GM23248 (cell line): ENCODE measurements at regions not wholly inside any gene's neighbourhood (a gene's known extent, or its start where the extent isn't known, plus 50 kb on each side); places are given as distances from the start of the nearest gene placed in this dataset.

Experiments
- DNase-seq: peaks from one replicate; pipeline ENCODE4 v3.0.0-alpha.2; 2015
- H2AFZ ChIP-seq: fragments of 200-600 bp; sonication (generic); 2 replicates; pipeline ENCODE4 v1.6.1; 2016; ENCODE audit warnings: antibody characterized with exemption
- H3F3A ChIP-seq: fragments of 200-600 bp; sonication (generic); 2 replicates; pipeline ENCODE4 v1.6.1; 2016; ENCODE audit warnings: mild to moderate bottlenecking, antibody characterized with exemption, mixed run types; ENCODE audit not compliant: insufficient read depth
- H3K27ac ChIP-seq: fragments of 200-600 bp; sonication (generic); 2 replicates; pipeline ENCODE4 v1.5.1; 2016; ENCODE audit warnings: mild to moderate bottlenecking
- H3K27me3 ChIP-seq: fragments of 200-600 bp; sonication (generic); replicated peaks from 2 replicates; pipeline ENCODE4 v1.6.1; 2016; ENCODE audit warnings: mild to moderate bottlenecking; ENCODE audit not compliant: insufficient read depth
- H3K36me3 ChIP-seq: fragments of 200-600 bp; sonication (generic); 2 replicates; pipeline ENCODE4 v1.6.1; 2016; ENCODE audit warnings: low read depth, mild to moderate bottlenecking
- H3K4me1 ChIP-seq: fragments of 200-600 bp; sonication (generic); 2 replicates; pipeline ENCODE4 v1.6.1; 2016; ENCODE audit warnings: mild to moderate bottlenecking; ENCODE audit not compliant: insufficient read depth
- H3K4me2 ChIP-seq: fragments of 200-600 bp; sonication (generic); one replicate; pipeline ENCODE4 v1.6.1; 2016; ENCODE audit warnings: mild to moderate bottlenecking; ENCODE audit not compliant: unreplicated experiment
- H3K4me3 ChIP-seq: fragments of 200-600 bp; sonication (generic); 2 replicates; pipeline ENCODE4 v1.5.1; 2016; ENCODE audit warnings: mild to moderate bottlenecking
- H3K79me2 ChIP-seq: fragments of 200-600 bp; sonication (generic); 2 replicates; pipeline ENCODE4 v1.6.1; 2016; ENCODE audit warnings: mild to moderate bottlenecking; ENCODE audit not compliant: insufficient read depth
- H3K9ac ChIP-seq: fragments of 200-600 bp; sonication (generic); 2 replicates; pipeline ENCODE4 v1.6.1; 2016; ENCODE audit warnings: mild to moderate bottlenecking
- H3K9me2 ChIP-seq: fragments of 200-600 bp; sonication (generic); 2 replicates; pipeline ENCODE4 v1.6.1; 2016; ENCODE audit warnings: mixed run types, mild to moderate bottlenecking, moderate library complexity; ENCODE audit not compliant: insufficient read depth
- H3K9me3 ChIP-seq: fragments of 200-600 bp; sonication (generic); one replicate; pipeline ENCODE4 v1.6.1; 2017; ENCODE audit warnings: low read depth
- H4K20me1 ChIP-seq: fragments of 200-600 bp; sonication (generic); 2 replicates; pipeline ENCODE4 v1.6.0; 2016; ENCODE audit not compliant: insufficient read depth
- EZH2 ChIP-seq: fragments of 200-600 bp; sonication (generic); IDR thresholded peaks from 2 replicates; pipeline ENCODE4 v1.6.1; 2018; ENCODE audit warnings: antibody characterized with exemption, mild to moderate bottlenecking; ENCODE audit not compliant: insufficient read depth, poor library complexity, severe bottlenecking
- EZH2phosphoT487 ChIP-seq: fragments of 200-600 bp; sonication (generic); IDR thresholded peaks from 2 replicates; pipeline ENCODE4 v1.6.1; 2018; ENCODE audit warnings: antibody characterized with exemption, moderate library complexity, mild to moderate bottlenecking, low read depth; ENCODE audit not compliant: insufficient read depth
- WGBS, 2 experiments: methylation state at CpG; one replicate each; pipeline ENCODE4 v1.1.6; 2015 to 2017; ENCODE audit warnings: low lambda C conversion rate in 2 of 2, low coverage in 1 of 2; ENCODE audit errors: missing lambda C conversion rate in 2 of 2; 5-methylcytosine and 5-hydroxymethylcytosine counted together
- in situ Hi-C: fragments of 300-500 bp; cut with MboI; formaldehyde crosslinking; loops from 2 replicates; pipeline ENCODE4 v1.15.0; 2020

DNA sequence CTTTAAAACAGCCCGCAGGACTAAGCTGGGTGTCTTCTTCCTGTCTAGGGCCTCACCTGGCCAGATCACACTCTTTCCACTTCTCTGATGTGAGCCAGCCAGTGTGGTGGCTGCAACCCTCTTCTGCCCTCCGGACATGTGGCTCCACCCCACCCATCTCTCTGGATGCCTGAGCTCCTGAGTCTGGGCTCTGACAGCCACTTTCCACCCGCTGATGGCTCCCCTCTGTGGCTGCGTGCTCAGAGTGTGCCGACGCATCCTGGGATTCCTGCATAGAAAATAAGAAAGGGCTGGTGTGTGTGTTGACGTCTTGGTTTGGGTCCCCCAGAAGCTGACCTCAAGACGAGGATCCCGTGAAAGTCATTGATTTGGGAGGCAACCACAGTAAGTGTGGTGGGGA, 181.6 kb downstream of the URI1 start:
- no peaks in the 10 kb centered on the region for H3K36me3 ChIP-seq
- no peak overlapping the region for H3K27ac ChIP-seq
- no peaks in the 10 kb centered on the region for H3K4me1 ChIP-seq
- no peaks in the 10 kb centered on the region for H3K27me3 ChIP-seq
- TF ChIP-seq EZH2phosphoT487: no peak
- no peaks in the 10 kb centered on the region for H3K79me2 ChIP-seq
- no peaks in the 10 kb centered on the region for H4K20me1 ChIP-seq
- H3K9me2 ChIP-seq: no peaks in the 10 kb centered on the region
- H2AFZ ChIP-seq: no peak overlapping the region
- in situ Hi-C loops: no loop called here
- WGBS, 2 experiments: 25 to 40% methylated on average over 9 of the region's 9 CpGs
- H3F3A ChIP-seq: no peaks in the 10 kb centered on the region
- no peak overlapping the region for H3K4me2 ChIP-seq
- no peak overlapping the region for H3K4me3 ChIP-seq
- no peaks in the 10 kb centered on the region for H3K9me3 ChIP-seq
- H3K9ac ChIP-seq: no peak overlapping the region
- DNase-seq: no peak

GRCh38 chr19:30128211-30128610, 186.2 kb downstream of the URI1 start:
- in situ Hi-C loops: no loop called here
- no peak overlapping the region for H3K27ac ChIP-seq
- no peaks in the 10 kb centered on the region for H3F3A ChIP-seq
- H3K9me3 ChIP-seq: no peaks in the 10 kb centered on the region
- no peaks in the 10 kb centered on the region for H3K27me3 ChIP-seq
- no peaks in the 10 kb centered on the region for H3K36me3 ChIP-seq
- no peaks in the 10 kb centered on the region for H4K20me1 ChIP-seq
- H3K9me2 ChIP-seq: no peaks in the 10 kb centered on the region
- no peak for DNase-seq
- no peak overlapping the region for H3K4me2 ChIP-seq
- H2AFZ ChIP-seq: no peak overlapping the region
- WGBS, 2 experiments: 51 to 62% methylated on average over 6 of the region's 6 CpGs
- no peak overlapping the region for H3K9ac ChIP-seq
- no peaks in the 10 kb centered on the region for H3K4me1 ChIP-seq
- no peaks in the 10 kb centered on the region for H3K79me2 ChIP-seq
- TF ChIP-seq EZH2 (no peak), EZH2phosphoT487 (no peak)
- no peak overlapping the region for H3K4me3 ChIP-seq

DNA sequence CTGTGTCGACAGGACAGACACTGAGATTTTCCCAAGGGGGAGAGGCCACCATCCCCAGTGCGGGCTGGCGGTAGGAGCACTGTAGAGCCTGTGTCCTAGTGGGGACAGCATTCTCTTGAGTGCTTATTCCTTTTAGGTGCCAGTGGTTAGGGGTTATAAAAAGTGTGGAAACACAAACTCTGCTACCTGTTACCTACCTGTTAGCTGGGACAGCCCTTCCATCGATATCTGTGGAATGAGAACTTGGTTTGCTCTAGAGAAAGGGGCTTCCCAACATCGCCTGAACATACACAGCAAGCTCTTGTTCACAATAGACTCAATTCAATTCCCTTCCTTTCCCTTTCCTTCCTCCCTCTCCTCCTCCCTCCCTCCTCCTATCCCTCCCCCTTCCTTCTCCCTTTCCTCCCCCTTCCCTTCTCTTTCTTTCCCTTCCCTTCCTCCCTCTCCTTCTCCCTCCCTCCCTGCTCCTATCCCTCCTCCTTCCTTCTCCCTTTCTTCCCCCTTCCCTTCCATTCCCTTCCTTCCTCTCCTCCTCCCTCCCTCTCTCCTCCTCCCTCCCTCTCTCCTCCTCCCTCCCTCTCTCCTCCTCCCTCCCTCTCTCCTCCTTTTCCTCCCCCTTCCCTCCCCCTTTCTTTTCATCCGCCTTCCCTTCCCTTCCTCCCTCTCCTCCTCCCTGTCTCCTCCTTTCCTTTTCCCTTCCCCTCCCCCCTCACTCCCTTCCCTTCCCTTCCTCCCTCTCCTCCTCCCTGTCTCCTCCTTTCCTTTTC, 188.5 kb downstream of the URI1 start:
- H3K9me2 ChIP-seq: no peaks in the 10 kb centered on the region
- H3K9me3 ChIP-seq: no peaks in the 10 kb centered on the region
- H3K4me3 ChIP-seq: no peak overlapping the region
- no peak overlapping the region for H3K9ac ChIP-seq
- DNase-seq: no peak
- no peaks in the 10 kb centered on the region for H3K36me3 ChIP-seq
- H4K20me1 ChIP-seq: no peaks in the 10 kb centered on the region
- no peak overlapping the region for H3K27ac ChIP-seq
- WGBS, 2 experiments: 61 to 76% methylated on average over 6 of the region's 6 CpGs
- H3K4me2 ChIP-seq: no peak overlapping the region
- no peaks in the 10 kb centered on the region for H3K79me2 ChIP-seq
- no peak overlapping the region for H2AFZ ChIP-seq
- H3K4me1 ChIP-seq: no peaks in the 10 kb centered on the region
- TF ChIP-seq EZH2phosphoT487: no peak
- no peaks in the 10 kb centered on the region for H3F3A ChIP-seq
- in situ Hi-C loops: no loop called here
- H3K27me3 ChIP-seq: no peaks in the 10 kb centered on the region

DNA sequence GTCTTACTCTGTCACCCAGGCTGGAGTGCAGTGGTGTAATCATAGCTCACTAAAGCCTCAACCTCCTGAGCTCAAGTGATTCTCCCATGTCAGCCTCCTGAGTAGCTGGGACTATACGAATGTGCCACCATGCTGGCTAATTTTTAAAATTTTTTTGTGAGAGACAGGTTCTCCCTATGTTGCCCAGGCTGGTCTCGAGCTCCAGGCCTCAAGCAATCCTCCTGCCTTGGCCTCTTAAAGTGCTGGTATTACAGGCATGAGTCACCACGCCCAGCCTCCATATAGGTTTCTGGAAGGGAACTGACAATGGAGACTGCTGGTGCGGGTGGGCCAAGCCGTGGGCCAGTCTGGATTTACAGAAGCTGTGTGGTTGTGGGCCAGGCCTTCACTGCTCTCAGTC, 189.2 kb downstream of the URI1 start:
- no peak for TF ChIP-seq EZH2
- no peak for TF ChIP-seq EZH2phosphoT487
- 45 to 46% methylated on average over 4 to 5 of the region's 5 CpGs for WGBS, 2 experiments
- Histone ChIP-seq H3K79me2 (no peaks in the 10 kb centered on the region), H3K4me3 (no peak overlapping the region), H3K27ac (no peak overlapping the region), H3K9me3 (no peaks in the 10 kb centered on the region), H3F3A (no peaks in the 10 kb centered on the region), H3K36me3 (no peaks in the 10 kb centered on the region), H4K20me1 (no peaks in the 10 kb centered on the region), H2AFZ (no peak overlapping the region), H3K9me2 (no peaks in the 10 kb centered on the region), H3K27me3 (no peaks in the 10 kb centered on the region), H3K4me2 (no peak overlapping the region), H3K9ac (no peak overlapping the region), H3K4me1 (no peaks in the 10 kb centered on the region)
- in situ Hi-C loops: no loop called here
- no peak for DNase-seq
